Progenitor cell of endocrine pancreas (in vitro differentiated cells): ENCODE measurements at regions not wholly inside any gene's neighbourhood (a gene's known extent, or its start where the extent isn't known, plus 50 kb on each side); places are given as distances from the start of the nearest gene placed in this dataset.

ENCODE experiments used
- DNase-seq: peaks from one replicate; pipeline ENCODE4 v3.0.0; 2021; ENCODE audit warnings: low spot score; ENCODE audit not compliant: unreplicated experiment
- H3K27ac Mint-ChIP-seq: 2 replicates; pipeline ENCODE4 v1.8.0; 2021; ENCODE audit warnings: mild to moderate bottlenecking, moderate library complexity, mixed read lengths
- H3K27me3 Mint-ChIP-seq: 2 replicates; pipeline ENCODE4 v1.8.0; 2021; ENCODE audit warnings: mixed read lengths
- H3K36me3 Mint-ChIP-seq: 2 replicates; pipeline ENCODE4 v1.8.0; 2022; ENCODE audit warnings: mixed read lengths; ENCODE audit not compliant: insufficient read depth
- H3K4me1 Mint-ChIP-seq: 2 replicates; pipeline ENCODE4 v1.8.0; 2021; ENCODE audit warnings: low read depth, mixed read lengths
- H3K4me3 Mint-ChIP-seq: 2 replicates; pipeline ENCODE4 v1.8.0; 2021; ENCODE audit warnings: low read depth, mild to moderate bottlenecking, moderate library complexity, mixed read lengths
- H3K9me3 Mint-ChIP-seq: 2 replicates; pipeline ENCODE4 v1.8.0; 2021; ENCODE audit warnings: low read depth, mixed read lengths
- TF ChIP-seq, protein P1 (sequence below): fragments of 200-600 bp; sonication (generic); IDR thresholded peaks from one replicate; pipeline ENCODE4 v1.5.0; 2021; ENCODE audit warnings: antibody characterized with exemption, mild to moderate bottlenecking; ENCODE audit not compliant: unreplicated experiment

DNA sequence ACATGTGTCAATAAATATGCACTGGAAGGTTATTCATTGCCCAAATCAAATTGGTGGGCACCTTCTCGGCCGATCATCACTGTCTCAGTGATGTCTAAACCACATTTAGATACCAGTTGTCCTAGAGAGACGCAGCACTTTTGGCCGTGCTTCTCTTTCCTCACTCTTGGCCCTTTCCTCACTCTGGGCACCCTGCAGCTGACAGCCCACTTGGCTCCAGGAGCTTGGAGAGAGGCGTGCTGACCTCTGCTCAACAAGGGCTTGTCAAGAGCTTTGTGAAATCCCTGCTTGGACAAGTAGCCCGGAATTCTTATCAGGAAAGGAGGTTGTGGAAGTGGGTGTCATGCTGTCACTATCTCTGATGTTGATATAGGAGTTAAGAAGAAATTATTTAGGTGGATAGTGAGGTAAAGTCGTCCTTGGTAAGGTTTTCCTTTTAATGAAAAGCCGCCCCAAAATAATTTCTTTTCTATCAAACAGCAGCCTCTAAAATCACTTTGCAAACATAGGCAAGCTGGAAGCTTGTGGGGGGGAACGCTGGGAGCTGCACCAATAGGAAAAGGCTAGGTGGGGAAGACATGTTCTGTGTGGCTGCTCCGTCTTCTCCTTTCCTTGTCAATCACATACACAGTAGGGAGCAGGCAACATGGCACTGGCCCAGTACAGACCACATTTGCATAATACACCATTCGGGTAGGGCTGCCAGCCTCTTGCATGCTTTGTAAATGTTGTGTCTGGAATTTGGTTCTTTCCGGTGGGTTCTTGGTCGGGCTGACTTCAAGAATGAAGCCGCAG is 126.8 kb upstream of the UBE3A start:
- Mint-ChIP-seq H3K27ac (no peak overlapping the region), H3K4me3 (no peak overlapping the region), H3K9me3 (peaks cover 4% of the 10 kb centered on the region), H3K27me3 (no peaks in the 10 kb centered on the region), H3K4me1 (peaks cover 2% of the 10 kb centered on the region), H3K36me3 (no peaks in the 10 kb centered on the region)
- DNase-seq = no peak
- TF ChIP-seq, protein P1, sequence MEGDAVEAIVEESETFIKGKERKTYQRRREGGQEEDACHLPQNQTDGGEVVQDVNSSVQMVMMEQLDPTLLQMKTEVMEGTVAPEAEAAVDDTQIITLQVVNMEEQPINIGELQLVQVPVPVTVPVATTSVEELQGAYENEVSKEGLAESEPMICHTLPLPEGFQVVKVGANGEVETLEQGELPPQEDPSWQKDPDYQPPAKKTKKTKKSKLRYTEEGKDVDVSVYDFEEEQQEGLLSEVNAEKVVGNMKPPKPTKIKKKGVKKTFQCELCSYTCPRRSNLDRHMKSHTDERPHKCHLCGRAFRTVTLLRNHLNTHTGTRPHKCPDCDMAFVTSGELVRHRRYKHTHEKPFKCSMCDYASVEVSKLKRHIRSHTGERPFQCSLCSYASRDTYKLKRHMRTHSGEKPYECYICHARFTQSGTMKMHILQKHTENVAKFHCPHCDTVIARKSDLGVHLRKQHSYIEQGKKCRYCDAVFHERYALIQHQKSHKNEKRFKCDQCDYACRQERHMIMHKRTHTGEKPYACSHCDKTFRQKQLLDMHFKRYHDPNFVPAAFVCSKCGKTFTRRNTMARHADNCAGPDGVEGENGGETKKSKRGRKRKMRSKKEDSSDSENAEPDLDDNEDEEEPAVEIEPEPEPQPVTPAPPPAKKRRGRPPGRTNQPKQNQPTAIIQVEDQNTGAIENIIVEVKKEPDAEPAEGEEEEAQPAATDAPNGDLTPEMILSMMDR = no peak

DNA sequence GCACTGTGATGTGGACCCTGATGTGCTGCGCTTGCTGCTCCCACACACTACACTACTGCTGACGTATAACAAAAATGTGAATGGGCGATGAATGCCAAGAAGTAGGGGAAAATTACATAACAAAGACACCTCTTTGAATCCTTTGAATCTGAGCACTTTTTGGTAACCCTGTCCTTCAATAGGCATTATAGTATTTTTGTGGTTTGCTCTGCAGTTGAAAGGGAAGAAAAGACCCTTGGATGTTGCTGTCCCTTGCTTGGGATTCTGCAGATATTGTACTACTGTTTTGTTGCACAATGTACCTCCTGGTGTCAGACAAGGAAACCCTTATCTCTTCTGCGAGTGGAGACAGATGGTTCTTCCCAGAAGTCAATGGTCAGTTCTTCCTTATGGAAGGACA is 124.8 kb upstream of the UBE3A start:
- Mint-ChIP-seq H3K36me3 (no peaks in the 10 kb centered on the region), H3K4me1 (peaks cover 8% of the 10 kb centered on the region), H3K27me3 (peaks cover 5% of the 10 kb centered on the region), H3K9me3 (peaks cover 4% of the 10 kb centered on the region), H3K27ac (no peak overlapping the region), H3K4me3 (no peak overlapping the region)
- no peak for DNase-seq
- TF ChIP-seq, protein P1 = no peak

DNA sequence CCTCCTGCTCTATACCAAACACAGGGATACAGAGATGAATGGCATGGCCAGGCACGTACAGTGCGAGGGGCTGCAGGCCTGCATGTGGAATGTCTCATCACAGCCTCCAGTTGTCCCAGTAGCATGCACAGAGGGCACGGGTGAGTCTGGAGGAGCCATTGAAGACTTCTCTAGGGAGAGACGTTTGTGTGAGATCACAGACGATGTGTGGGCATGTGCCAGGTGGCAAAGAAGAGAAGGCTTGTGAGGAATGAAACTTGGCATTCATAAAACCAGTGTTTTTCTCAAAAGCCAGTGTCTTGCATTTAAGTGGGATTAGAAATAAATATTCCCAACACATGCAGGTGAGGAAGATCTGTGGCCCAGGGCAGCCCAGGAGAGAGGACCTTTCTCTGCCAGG is 119.1 kb upstream of the UBE3A start:
- Mint-ChIP-seq H3K27me3 (peaks cover 8% of the 10 kb centered on the region), H3K4me3 (no peak overlapping the region), H3K9me3 (no peaks in the 10 kb centered on the region), H3K27ac (no peak overlapping the region), H3K4me1 (peaks cover 8% of the 10 kb centered on the region), H3K36me3 (no peaks in the 10 kb centered on the region)
- DNase-seq = no peak
- TF ChIP-seq, protein P1 = no peak

DNA sequence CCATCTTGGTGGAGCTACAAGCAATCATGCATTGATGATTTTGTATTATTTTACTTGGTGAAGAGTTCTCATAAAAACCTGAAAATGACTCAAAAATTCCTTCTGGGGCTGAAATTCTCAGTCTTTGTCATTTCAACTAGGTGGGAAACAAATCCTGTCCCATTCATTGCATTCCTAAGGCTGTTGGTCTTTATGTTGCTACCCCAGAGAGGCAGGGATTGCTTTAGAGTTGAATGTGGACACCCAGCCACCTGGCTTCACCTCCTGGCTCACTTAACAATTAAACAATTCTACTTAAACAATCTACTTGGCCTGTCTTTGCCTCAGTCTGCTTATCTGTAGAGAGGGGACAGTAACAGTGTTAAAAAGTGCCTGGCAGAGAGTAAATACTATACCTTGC is 117.3 kb upstream of the UBE3A start:
- peaks cover 8% of the 10 kb centered on the region for H3K27me3 Mint-ChIP-seq
- no peaks in the 10 kb centered on the region for H3K9me3 Mint-ChIP-seq
- TF ChIP-seq, protein P1 = no peak

DNA sequence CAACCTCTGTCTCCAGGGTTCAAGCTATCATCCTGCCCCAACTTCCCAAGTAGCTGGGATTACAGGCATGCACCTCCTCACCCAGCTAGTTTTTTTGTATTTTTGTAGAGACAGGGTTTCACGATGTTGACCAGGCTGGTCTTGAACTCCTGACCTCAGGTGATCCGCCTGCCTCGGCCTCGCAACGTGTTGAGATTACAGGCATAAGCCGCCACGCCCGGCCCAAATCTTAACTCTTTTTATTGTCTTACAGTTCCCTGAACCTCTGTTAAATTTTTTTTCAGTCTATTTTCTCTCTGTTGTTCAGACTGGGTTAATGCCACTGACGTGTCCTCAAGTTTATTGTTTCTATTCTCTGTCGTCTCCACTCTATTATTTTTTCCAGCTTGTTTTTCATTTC is 115.8 kb upstream of the UBE3A start:
- no peak for DNase-seq
- TF ChIP-seq, protein P1 = no peak
- Mint-ChIP-seq H3K27ac (no peak overlapping the region), H3K4me3 (no peak overlapping the region), H3K36me3 (no peaks in the 10 kb centered on the region), H3K4me1 (peaks cover 3% of the 10 kb centered on the region), H3K27me3 (peaks cover 3% of the 10 kb centered on the region), H3K9me3 (no peaks in the 10 kb centered on the region)

More for the DNA sequence above, 117.3 kb upstream of the UBE3A start:
- no peak for DNase-seq
- H3K36me3 Mint-ChIP-seq = no peaks in the 10 kb centered on the region
- peaks cover 8% of the 10 kb centered on the region for H3K4me1 Mint-ChIP-seq
- H3K27ac Mint-ChIP-seq = no peak overlapping the region
- no peak overlapping the region for H3K4me3 Mint-ChIP-seq
